Lower leg skin (tissue), 4 donors: ENCODE measurements at regions not wholly inside any gene's neighbourhood (a gene's known extent, or its start where the extent isn't known, plus 50 kb on each side); places are given as distances from the start of the nearest gene placed in this dataset.

Experiments used
- DNase-seq, 2 donors: peaks; one replicate each; pipeline ENCODE4 v3.0.0-alpha.2; 2019; ENCODE audit warnings: low spot score in 2 of 2
- H3K4me3 ChIP-seq: fragments of 200-600 bp; sonication (generic); 2 replicates; pipeline ENCODE4 v1.5.1; 2017; ENCODE audit warnings: mild to moderate bottlenecking, low read depth; ENCODE audit not compliant: poor library complexity, severe bottlenecking
- POLR2A ChIP-seq, 2 donors: fragments of 450-650 bp; IDR thresholded peaks; one replicate each; pipeline ENCODE4 v1.6.1; 2016 to 2017; ENCODE audit warnings: antibody characterized with exemption in 2 of 2, mild to moderate bottlenecking in 1 of 2, moderate library complexity in 1 of 2
- WGBS, 2 donors: methylation state at CpG; one replicate each; pipeline ENCODE4 v1.1.5; 2018; 5-methylcytosine and 5-hydroxymethylcytosine counted together
- intact Hi-C: fragments of 100-400 bp; cut with DNase I; formaldehyde crosslinking; loops from one replicate; pipeline ENCODE4 v1.15.0; 2023; ENCODE audit warnings: low total_unique reads
- TF ChIP-seq, protein P1 (sequence below), 3 donors: fragments of 450-650 bp; IDR thresholded peaks; one replicate each; pipeline ENCODE4 v1.5.1; 2016; ENCODE audit warnings: antibody characterized with exemption in 3 of 3, mild to moderate bottlenecking in 3 of 3, moderate library complexity in 2 of 3

- no peak for DNase-seq
- WGBS, 2 donors: 71 to 96% methylated on average over 2 of the region's 2 CpGs
- TF ChIP-seq, protein P1, sequence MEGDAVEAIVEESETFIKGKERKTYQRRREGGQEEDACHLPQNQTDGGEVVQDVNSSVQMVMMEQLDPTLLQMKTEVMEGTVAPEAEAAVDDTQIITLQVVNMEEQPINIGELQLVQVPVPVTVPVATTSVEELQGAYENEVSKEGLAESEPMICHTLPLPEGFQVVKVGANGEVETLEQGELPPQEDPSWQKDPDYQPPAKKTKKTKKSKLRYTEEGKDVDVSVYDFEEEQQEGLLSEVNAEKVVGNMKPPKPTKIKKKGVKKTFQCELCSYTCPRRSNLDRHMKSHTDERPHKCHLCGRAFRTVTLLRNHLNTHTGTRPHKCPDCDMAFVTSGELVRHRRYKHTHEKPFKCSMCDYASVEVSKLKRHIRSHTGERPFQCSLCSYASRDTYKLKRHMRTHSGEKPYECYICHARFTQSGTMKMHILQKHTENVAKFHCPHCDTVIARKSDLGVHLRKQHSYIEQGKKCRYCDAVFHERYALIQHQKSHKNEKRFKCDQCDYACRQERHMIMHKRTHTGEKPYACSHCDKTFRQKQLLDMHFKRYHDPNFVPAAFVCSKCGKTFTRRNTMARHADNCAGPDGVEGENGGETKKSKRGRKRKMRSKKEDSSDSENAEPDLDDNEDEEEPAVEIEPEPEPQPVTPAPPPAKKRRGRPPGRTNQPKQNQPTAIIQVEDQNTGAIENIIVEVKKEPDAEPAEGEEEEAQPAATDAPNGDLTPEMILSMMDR (IDR thresholded peaks at IDR 0.05): no peak
- no peak for TF ChIP-seq POLR2A (IDR thresholded peaks at IDR 0.05)
- intact Hi-C loops: no loop called here
- H3K4me3 ChIP-seq: no peak overlapping the region
Measured at GRCh38 chr2:35651688-35652323, 703.8 kb upstream of the CRIM1 start.

DNA sequence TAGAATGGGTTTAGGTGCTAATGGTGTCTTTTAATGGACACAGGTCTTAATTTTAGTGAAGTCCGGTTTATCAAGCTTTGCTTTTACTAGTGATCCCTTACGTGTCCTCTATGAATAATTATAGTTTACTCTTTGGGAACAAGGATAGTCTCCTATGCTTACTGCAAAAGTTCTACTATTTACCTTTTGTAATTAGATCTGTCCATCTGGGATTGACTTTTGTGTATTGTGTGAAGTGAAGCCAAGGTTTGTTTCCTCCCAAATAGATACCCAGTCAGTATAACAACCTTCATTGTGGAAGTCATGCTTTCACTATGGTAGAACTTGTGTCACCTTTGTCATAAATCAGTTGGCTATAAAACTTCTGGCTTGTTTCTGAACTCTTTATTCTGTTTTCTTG lies 740.9 kb upstream of the CRIM1 start:
- TF ChIP-seq, protein P1 (IDR thresholded peaks at IDR 0.05): no peak
- TF ChIP-seq POLR2A (IDR thresholded peaks at IDR 0.05): no peak
- no peak overlapping the region for H3K4me3 ChIP-seq
- 87 to 94% methylated on average over 2 of the region's 2 CpGs for WGBS, 2 donors
- intact Hi-C loops: no loop called here
- no peak for DNase-seq

DNA sequence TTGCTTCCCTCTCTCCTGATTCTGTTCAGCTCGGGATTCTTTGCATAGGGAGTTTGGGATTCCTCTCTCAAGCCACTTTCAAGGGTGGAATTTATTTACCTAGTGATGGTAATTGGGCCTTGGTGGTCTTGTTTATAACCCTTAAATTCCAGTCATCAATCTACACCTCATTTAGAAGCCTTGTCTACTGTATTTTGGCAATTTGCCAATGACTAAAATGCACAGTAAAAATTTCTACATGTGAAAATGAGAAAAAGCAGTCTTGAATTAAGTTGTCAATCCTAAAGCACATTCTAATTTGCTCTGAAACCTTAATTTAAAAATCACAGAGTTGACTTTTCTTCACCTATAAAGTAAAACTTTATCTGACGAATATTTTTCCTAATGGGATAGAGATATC lies 749.2 kb upstream of the CRIM1 start:
- no peak for DNase-seq
- H3K4me3 ChIP-seq: no peak overlapping the region
- WGBS, 2 donors: 57 to 60% methylated on average over 2 of the region's 2 CpGs
- TF ChIP-seq POLR2A (IDR thresholded peaks at IDR 0.05): no peak
- TF ChIP-seq, protein P1 (IDR thresholded peaks at IDR 0.05): no peak
- intact Hi-C loops: no loop called here

DNA sequence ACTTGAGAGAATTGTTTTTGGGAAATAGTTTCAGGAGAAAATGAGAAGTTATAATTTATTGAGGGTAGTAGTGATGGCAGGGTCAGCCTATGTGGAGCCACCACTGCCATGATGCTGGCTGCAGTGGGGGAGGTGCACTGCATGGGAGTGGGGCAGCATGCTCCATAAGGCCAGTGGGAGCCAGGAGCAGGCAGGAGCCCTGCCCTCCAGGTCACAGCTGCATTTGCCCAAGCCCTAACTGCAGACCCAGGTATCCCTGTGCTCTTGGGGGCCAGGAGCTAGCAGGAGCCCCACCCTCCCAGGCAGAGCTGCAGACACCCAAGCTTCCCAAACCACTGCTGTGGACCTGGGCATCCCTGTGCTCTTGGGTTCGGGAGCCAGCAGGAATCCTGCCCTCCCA lies 757.3 kb upstream of the CRIM1 start:
- 67% methylated on average over 1 of the region's 1 CpG; no CpG with 5 or more reads in 1 of the 2 donors for WGBS, 2 donors
- TF ChIP-seq, protein P1 (IDR thresholded peaks at IDR 0.05): no peak
- no peak for TF ChIP-seq POLR2A (IDR thresholded peaks at IDR 0.05)
- H3K4me3 ChIP-seq: no peak overlapping the region
- intact Hi-C loops: no loop called here
- DNase-seq: no peak

DNA sequence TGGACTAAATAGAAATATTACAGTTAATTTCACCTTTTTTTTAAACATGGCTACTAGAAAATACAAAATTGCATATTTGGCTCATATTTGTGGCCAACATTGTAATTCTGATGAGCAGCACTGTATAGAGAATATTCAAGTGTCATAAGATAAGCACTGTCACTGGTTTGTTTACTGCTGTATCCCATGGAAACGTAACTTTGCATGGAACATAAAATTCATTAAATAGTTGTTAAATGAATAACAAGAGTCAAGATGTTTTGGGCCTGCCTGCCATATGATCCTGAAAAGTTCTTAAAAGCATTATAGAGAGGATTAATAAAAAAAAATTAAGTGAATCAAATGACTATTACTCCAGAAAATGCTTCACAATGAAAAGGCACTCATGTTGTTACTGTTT lies 763.7 kb upstream of the CRIM1 start:
- no peak for DNase-seq
- intact Hi-C loops: no loop called here
- H3K4me3 ChIP-seq: no peak overlapping the region
- WGBS, 2 donors: 30 to 47% methylated on average over 1 of the region's 1 CpG
- TF ChIP-seq POLR2A (IDR thresholded peaks at IDR 0.05): no peak
- TF ChIP-seq, protein P1 (IDR thresholded peaks at IDR 0.05): no peak

- 79 to 90% methylated on average over 5 of the region's 5 CpGs for WGBS, 2 donors
- intact Hi-C loops: no loop called here
- no peak for TF ChIP-seq POLR2A (IDR thresholded peaks at IDR 0.05)
- TF ChIP-seq, protein P1 (IDR thresholded peaks at IDR 0.05): no peak
- no peak for DNase-seq
- H3K4me3 ChIP-seq: no peak overlapping the region
Measured at GRCh38 chr2:35585972-35586371, 769.6 kb upstream of the CRIM1 start.
